SK-N-SH (cell line): ENCODE measurements at regions not wholly inside any gene's neighbourhood (a gene's known extent, or its start where the extent isn't known, plus 50 kb on each side); places are given as distances from the start of the nearest gene placed in this dataset.

Source experiments
- EP300 ChIP-seq, 2 experiments: IDR thresholded peaks; 2 replicates each; pipeline versions ENCODE4 v1.4.0 to v1.6.1; 2012; ENCODE audit warnings: borderline replicate concordance in 1 of 2, low read depth in 1 of 2, low read length in 1 of 2
- FOXM1 ChIP-seq: IDR thresholded peaks from 2 replicates; pipeline ENCODE4 v1.4.0; 2012; ENCODE audit warnings: low read depth, mild to moderate bottlenecking
- GABPA ChIP-seq: IDR thresholded peaks from 2 replicates; pipeline ENCODE4 v1.4.0; 2012; ENCODE audit warnings: low read depth, mild to moderate bottlenecking
- RCOR1 ChIP-seq: fragments of 150-350 bp; IDR thresholded peaks from 2 replicates; pipeline ENCODE4 v1.6.1; 2017; ENCODE audit warnings: antibody characterized with exemption, low read length
- SMC3 ChIP-seq: IDR thresholded peaks from 2 replicates; pipeline ENCODE4 v1.6.1; 2012; ENCODE audit warnings: low read depth, low read length, improper control_type of control experiment
- TF ChIP-seq, protein P1 (sequence below): IDR thresholded peaks from 2 replicates; pipeline ENCODE4 v1.6.1; 2012; ENCODE audit warnings: mild to moderate bottlenecking, low read depth, low read length, moderate library complexity
- TF ChIP-seq, protein P2 (sequence below): fragments of 200-600 bp; sonication (generic); IDR thresholded peaks from 2 replicates; pipeline ENCODE4 v1.6.1; 2017; ENCODE audit warnings: antibody characterized with exemption, mild to moderate bottlenecking, moderate library complexity
- TF ChIP-seq, protein P3 (sequence below): fragments of 150-350 bp; IDR thresholded peaks from 2 replicates; pipeline ENCODE4 v1.6.1; 2017; ENCODE audit warnings: antibody characterized with exemption, low read length, low read depth, borderline replicate concordance
- TF ChIP-seq, protein P4 (sequence below): IDR thresholded peaks from 2 replicates; pipeline ENCODE4 v1.4.0; 2012; ENCODE audit warnings: low read depth

DNA sequence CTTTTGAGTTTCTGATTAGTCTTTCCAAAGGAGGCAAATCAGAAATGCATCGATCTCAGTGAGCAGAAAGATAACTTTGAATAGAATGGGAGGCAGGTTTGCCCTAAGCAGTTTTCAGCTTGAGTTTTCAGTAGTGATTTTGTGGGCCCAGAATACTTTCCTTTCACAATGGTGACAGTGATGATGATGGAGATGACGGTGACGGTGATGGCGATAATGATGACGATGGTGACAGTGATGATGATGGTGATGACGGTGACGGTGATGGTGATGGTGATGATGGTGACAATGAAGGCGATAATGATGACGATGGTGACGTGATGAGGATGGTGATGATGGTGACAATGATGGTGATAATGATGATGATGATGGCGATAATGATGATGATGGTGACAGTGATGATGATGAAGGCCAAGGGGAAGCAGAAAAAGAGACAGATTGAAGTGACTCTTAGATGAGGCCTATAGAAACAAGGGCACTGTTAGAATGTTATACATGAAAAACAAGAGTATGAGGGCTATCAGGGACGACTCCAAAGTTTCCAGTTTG is 153.4 kb upstream of the B3GAT1 start:
- TF ChIP-seq, protein P1, sequence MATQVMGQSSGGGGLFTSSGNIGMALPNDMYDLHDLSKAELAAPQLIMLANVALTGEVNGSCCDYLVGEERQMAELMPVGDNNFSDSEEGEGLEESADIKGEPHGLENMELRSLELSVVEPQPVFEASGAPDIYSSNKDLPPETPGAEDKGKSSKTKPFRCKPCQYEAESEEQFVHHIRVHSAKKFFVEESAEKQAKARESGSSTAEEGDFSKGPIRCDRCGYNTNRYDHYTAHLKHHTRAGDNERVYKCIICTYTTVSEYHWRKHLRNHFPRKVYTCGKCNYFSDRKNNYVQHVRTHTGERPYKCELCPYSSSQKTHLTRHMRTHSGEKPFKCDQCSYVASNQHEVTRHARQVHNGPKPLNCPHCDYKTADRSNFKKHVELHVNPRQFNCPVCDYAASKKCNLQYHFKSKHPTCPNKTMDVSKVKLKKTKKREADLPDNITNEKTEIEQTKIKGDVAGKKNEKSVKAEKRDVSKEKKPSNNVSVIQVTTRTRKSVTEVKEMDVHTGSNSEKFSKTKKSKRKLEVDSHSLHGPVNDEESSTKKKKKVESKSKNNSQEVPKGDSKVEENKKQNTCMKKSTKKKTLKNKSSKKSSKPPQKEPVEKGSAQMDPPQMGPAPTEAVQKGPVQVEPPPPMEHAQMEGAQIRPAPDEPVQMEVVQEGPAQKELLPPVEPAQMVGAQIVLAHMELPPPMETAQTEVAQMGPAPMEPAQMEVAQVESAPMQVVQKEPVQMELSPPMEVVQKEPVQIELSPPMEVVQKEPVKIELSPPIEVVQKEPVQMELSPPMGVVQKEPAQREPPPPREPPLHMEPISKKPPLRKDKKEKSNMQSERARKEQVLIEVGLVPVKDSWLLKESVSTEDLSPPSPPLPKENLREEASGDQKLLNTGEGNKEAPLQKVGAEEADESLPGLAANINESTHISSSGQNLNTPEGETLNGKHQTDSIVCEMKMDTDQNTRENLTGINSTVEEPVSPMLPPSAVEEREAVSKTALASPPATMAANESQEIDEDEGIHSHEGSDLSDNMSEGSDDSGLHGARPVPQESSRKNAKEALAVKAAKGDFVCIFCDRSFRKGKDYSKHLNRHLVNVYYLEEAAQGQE, result no peak
- TF ChIP-seq GABPA, result no peak
- TF ChIP-seq FOXM1, result no peak
- TF ChIP-seq, protein P2, sequence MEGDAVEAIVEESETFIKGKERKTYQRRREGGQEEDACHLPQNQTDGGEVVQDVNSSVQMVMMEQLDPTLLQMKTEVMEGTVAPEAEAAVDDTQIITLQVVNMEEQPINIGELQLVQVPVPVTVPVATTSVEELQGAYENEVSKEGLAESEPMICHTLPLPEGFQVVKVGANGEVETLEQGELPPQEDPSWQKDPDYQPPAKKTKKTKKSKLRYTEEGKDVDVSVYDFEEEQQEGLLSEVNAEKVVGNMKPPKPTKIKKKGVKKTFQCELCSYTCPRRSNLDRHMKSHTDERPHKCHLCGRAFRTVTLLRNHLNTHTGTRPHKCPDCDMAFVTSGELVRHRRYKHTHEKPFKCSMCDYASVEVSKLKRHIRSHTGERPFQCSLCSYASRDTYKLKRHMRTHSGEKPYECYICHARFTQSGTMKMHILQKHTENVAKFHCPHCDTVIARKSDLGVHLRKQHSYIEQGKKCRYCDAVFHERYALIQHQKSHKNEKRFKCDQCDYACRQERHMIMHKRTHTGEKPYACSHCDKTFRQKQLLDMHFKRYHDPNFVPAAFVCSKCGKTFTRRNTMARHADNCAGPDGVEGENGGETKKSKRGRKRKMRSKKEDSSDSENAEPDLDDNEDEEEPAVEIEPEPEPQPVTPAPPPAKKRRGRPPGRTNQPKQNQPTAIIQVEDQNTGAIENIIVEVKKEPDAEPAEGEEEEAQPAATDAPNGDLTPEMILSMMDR, result no peak
- no peak for TF ChIP-seq EP300 (IDR thresholded peaks at IDR 0.05; ENCODE audit: borderline replicate concordance in 1 of 2, low read depth in 1 of 2, low read length in 1 of 2)
- TF ChIP-seq, protein P3, sequence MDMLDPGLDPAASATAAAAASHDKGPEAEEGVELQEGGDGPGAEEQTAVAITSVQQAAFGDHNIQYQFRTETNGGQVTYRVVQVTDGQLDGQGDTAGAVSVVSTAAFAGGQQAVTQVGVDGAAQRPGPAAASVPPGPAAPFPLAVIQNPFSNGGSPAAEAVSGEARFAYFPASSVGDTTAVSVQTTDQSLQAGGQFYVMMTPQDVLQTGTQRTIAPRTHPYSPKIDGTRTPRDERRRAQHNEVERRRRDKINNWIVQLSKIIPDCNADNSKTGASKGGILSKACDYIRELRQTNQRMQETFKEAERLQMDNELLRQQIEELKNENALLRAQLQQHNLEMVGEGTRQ, result no peak
- TF ChIP-seq SMC3, result no peak
- TF ChIP-seq, protein P4, sequence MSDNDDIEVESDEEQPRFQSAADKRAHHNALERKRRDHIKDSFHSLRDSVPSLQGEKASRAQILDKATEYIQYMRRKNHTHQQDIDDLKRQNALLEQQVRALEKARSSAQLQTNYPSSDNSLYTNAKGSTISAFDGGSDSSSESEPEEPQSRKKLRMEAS, result no peak
- TF ChIP-seq RCOR1, result no peak
